Thyroid gland (tissue), 4 donors: ENCODE measurements at regions not wholly inside any gene's neighbourhood (a gene's known extent, or its start where the extent isn't known, plus 50 kb on each side); places are given as distances from the start of the nearest gene placed in this dataset.

Experiments used
- DNase-seq, 2 donors: peaks; one replicate each; pipeline ENCODE4 v3.0.0-alpha.2; 2019
- H3K27ac ChIP-seq, 3 donors: fragments of 200-600 bp; sonication (generic); 1 replicate in 2 of 3; 2 replicates in 1 of 3; pipeline ENCODE4 v1.5.1; 2016 to 2019; ENCODE audit warnings: mild to moderate bottlenecking in 1 of 3, moderate library complexity in 1 of 3
- H3K27me3 ChIP-seq: fragments of 200-600 bp; sonication (generic); one replicate; pipeline ENCODE4 v1.5.1; 2019
- H3K36me3 ChIP-seq, 2 donors: fragments of 200-600 bp; sonication (generic); one replicate each; pipeline ENCODE4 v1.5.1; 2016 to 2019
- H3K4me1 ChIP-seq, 2 donors: fragments of 200-600 bp; sonication (generic); one replicate each; pipeline ENCODE4 v1.5.1; 2017 to 2019
- H3K4me3 ChIP-seq, 3 donors: fragments of 200-600 bp; sonication (generic); replicated peaks in 1 of 3; 1 replicate in 2 of 3; 2 replicates in 1 of 3; pipeline ENCODE4 v1.5.1; 2016; ENCODE audit warnings: mild to moderate bottlenecking in 1 of 3
- H3K9me3 ChIP-seq: fragments of 200-600 bp; sonication (generic); one replicate; pipeline ENCODE4 v1.5.1; 2017
- CTCF ChIP-seq, 6 experiments: fragments of 200-600 bp in 3 of 6; fragments of 450-650 bp in 3 of 6; sonication (generic) in 3 of 6; IDR thresholded peaks; one replicate each; pipeline ENCODE4 v1.5.1; 2016 to 2019; ENCODE audit warnings: antibody characterized with exemption in 6 of 6, mild to moderate bottlenecking in 2 of 6, inconsistent platforms in 1 of 6, moderate library complexity in 1 of 6
- POLR2A ChIP-seq, 2 donors: fragments of 450-650 bp; IDR thresholded peaks; one replicate each; pipeline ENCODE4 v1.6.1; 2017; ENCODE audit warnings: antibody characterized with exemption in 2 of 2, mild to moderate bottlenecking in 2 of 2, moderate library complexity in 1 of 2
- WGBS, 2 donors: methylation state at CpG; one replicate each; pipeline ENCODE4 v1.1.5; 2017; 5-methylcytosine and 5-hydroxymethylcytosine counted together
- intact Hi-C: fragments of 100-400 bp; cut with DNase I; formaldehyde crosslinking; loops from one replicate; pipeline ENCODE4 v1.15.1; 2023

- Histone ChIP-seq H3K27me3 (no peaks in the 10 kb centered on the region), H3K4me3 (no peak overlapping the region), H3K36me3 (no peaks in the 10 kb centered on the region), H3K4me1 (no peaks in the 10 kb centered on the region), H3K9me3 (no peaks in the 10 kb centered on the region), H3K27ac (no peak overlapping the region)
- TF ChIP-seq CTCF (IDR thresholded peaks at IDR 0.05) = peak in 4 of 6 experiments; percentile 12 to 48 (median 30)
- no peak for TF ChIP-seq POLR2A (IDR thresholded peaks at IDR 0.05)
- intact Hi-C loops = loop anchor here (5.0 kb wide), 1 partner anchor 341 kb away; no protein-coding TSS in a partner anchor
- 18 to 22% methylated on average over 4 of the region's 4 CpGs for WGBS, 2 donors
- no peak for DNase-seq
These were observed 223.6 kb upstream of the PDZRN3 start for GRCh38 chr3:73848173-73848906.

GRCh38 chr3:73846951-73847350 lies 222.2 kb upstream of the PDZRN3 start:
- Histone ChIP-seq H3K4me1 (no peaks in the 10 kb centered on the region), H3K9me3 (no peaks in the 10 kb centered on the region), H3K4me3 (no peak overlapping the region), H3K36me3 (no peaks in the 10 kb centered on the region), H3K27me3 (no peaks in the 10 kb centered on the region), H3K27ac (no peak overlapping the region)
- no peak for DNase-seq
- TF ChIP-seq CTCF (IDR thresholded peaks at IDR 0.05) (no peak), POLR2A (IDR thresholded peaks at IDR 0.05) (no peak)
- WGBS, 2 donors = 87 to 94% methylated on average over 3 of the region's 3 CpGs
- intact Hi-C loops = loop anchor here (5.0 kb wide), 1 partner anchor 340 kb away; no protein-coding TSS in a partner anchor

- no peak for TF ChIP-seq POLR2A (IDR thresholded peaks at IDR 0.05)
- no peak for TF ChIP-seq CTCF (IDR thresholded peaks at IDR 0.05)
- DNase-seq = no peak
- no peaks in the 10 kb centered on the region for H3K36me3 ChIP-seq
- no peaks in the 10 kb centered on the region for H3K4me1 ChIP-seq
- 90 to 94% methylated on average over 3 of the region's 3 CpGs for WGBS, 2 donors
- H3K4me3 ChIP-seq = no peak overlapping the region
- intact Hi-C loops = no loop called here
- no peaks in the 10 kb centered on the region for H3K9me3 ChIP-seq
- no peak overlapping the region for H3K27ac ChIP-seq
- H3K27me3 ChIP-seq = no peaks in the 10 kb centered on the region
These were observed 214.3 kb upstream of the PDZRN3 start for GRCh38 chr3:73839032-73839431.

GRCh38 chr3:73835945-73836344 lies 211.2 kb upstream of the PDZRN3 start:
- intact Hi-C loops = no loop called here
- H3K27ac ChIP-seq = no peak overlapping the region
- TF ChIP-seq POLR2A (IDR thresholded peaks at IDR 0.05) (no peak), CTCF (IDR thresholded peaks at IDR 0.05) (no peak)
- H3K27me3 ChIP-seq = no peaks in the 10 kb centered on the region
- H3K36me3 ChIP-seq = no peaks in the 10 kb centered on the region
- no peak overlapping the region for H3K4me3 ChIP-seq
- no peak for DNase-seq
- no peaks in the 10 kb centered on the region for H3K4me1 ChIP-seq
- no peaks in the 10 kb centered on the region for H3K9me3 ChIP-seq

- Histone ChIP-seq H3K27me3 (no peaks in the 10 kb centered on the region), H3K36me3 (no peaks in the 10 kb centered on the region), H3K27ac (no peak overlapping the region), H3K4me3 (no peak overlapping the region), H3K9me3 (no peaks in the 10 kb centered on the region), H3K4me1 (no peaks in the 10 kb centered on the region)
- 58 to 59% methylated on average over 3 of the region's 3 CpGs for WGBS, 2 donors
- DNase-seq = no peak
- intact Hi-C loops = no loop called here
- TF ChIP-seq CTCF (IDR thresholded peaks at IDR 0.05) (no peak), POLR2A (IDR thresholded peaks at IDR 0.05) (no peak)
These were observed 207.7 kb upstream of the PDZRN3 start for GRCh38 chr3:73832426-73832825.
